NCI-H146 treated with DMSO at 0.1 percent for 48 hours (cell line): ENCODE measurements at regions not wholly inside any gene's neighbourhood (a gene's known extent, or its start where the extent isn't known, plus 50 kb on each side); places are given as distances from the start of the nearest gene placed in this dataset.

Source experiments
- DNase-seq: peaks from one replicate; lab custom pipeline; 2025; ENCODE audit not compliant: unreplicated experiment; lab: John Stamatoyannopoulos, UW

DNA sequence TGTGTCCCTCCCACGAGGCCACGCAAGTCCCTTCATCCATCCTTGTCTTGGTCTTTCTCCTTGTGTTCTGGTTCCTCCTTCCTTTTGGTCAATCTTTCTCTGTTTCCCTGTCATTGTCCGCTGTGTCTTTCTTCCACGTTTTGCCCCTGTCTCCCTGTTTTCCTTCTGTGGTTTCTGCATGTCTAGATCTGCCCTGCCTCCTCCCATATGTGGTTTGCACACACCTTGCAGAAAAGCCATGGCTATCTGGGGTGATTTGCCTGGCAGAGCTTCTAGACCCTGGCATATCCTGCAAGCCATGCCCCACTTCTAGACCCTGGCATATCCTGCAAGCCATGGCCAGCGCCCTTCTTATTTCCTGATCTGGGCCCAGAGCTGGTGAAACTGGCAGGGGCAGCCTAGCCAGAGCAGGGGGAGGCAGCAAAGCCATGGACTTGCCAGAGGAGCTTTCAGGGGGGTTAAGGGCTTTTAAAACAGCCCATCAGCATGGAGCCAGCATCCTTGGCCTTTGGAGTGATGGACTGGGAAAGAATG lies 131.6 kb upstream of the NECTIN1 start:
- DNase-seq = no peak

DNA sequence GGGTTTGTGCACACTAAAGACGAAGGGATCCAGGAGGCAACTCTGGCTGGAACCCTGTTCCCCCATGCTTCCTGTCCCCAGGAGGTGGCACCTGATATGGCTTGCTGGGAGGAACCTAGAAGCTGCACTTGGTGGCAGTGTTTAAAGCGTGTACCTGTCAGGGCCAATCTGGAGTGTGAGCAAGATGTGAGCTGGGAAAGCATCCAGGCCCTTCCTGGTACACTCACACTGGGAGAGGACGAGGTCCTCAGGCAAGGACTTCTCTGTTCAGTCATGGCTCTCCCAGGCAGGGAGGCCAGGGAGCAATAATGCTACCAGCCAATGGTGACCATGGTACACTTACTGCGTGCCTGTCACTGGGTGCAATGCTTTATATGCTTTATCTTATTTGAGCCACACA lies 130.7 kb upstream of the NECTIN1 start:
- DNase-seq = no peak

DNA sequence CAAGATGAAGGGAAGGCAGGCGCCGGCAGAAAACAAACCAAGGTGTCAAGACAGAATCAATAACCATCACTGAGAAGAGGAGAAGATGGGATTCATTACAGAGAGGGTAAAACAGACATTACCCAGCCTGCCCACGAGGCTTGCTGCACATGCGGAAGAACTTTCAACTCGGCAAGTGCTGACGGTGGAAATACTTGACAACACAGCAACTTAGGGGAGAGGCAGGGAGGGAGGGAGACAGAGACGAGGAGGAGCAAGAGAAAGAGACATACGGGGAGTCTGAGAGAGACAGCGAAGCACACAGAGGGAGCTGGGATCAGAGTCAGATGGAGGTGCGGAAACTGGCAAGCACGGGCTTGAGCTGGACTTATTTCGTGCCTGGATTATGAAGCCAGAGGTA lies 129.3 kb upstream of the NECTIN1 start:
- DNase-seq = no peak

DNA sequence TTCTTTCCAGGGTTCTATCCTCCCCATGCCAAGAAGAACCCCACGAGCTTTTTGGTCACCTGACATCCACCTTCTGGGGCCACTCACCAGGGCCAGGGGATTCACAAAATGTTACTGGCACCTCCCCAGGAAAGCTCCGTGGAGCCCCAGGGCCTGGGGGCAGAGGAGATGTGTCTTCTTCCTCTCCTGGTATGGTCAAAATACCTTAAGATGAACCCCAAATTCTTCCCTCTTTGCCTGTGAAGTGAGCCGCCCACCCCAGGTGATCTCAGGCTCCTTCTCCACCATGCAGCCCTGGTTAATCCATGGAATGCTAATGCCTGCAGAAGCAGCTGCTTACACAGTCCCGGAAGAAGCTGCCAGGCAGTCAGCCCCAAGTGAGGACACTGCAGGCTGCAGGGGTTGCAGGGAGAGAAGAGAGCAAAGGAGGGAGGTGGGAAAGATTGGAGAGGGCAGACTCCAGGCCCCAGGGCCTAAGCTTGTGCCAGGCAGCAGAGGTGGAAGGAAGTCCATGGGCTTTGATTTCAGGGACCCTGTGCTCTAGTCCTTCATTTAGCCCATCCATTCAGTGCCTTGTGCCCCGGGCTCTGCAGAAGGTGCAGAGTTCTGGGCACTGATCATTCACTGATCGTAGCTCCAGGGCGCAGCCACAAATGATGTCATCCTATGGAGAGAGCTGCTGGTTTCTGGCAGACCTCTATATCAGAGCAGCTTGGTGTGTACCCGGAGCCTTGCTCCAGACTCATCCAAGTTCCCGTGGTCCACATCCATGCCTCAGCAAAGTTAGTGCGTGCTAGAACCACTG lies 127.9 kb upstream of the NECTIN1 start:
- peak; percentile 34 for DNase-seq

DNA sequence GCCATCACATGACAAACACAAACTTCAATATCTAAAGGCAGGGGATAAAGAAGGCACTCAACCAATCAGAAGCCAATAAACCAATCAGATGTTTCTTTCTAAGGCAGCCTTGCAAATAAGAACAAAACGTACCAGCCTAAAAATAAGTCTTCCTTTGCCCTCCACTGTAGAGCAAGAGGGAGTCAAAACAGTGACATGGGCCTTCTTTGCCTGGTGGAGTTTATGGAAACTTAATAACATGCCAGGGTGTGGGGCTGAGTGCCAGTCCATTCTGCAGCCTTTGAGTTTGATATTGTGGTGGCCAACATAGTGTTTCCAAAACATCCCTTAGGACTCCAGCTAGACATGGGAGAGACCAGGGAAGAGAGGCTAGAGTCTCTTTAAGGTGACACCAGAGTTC lies 126.1 kb upstream of the NECTIN1 start:
- DNase-seq = no peak

DNA sequence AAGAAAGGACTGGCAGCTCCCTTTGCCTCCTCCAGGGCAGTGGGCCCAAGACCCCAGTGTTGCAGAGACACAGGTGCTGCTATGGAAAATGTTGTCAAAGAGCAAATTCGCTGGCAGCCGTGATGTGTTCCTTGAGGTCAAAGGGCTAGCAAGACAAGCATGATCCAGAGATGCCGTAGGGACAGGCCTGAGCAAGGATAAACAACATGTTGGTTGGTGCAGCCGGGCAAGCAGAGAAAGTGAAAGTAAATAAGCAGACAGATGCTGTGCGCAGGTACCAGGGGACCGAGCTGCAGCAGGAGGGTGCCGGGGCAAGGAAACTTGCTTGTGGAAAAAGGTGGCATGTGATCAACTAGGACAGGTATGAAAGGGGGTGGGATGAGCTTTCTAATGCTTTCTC lies 125.5 kb upstream of the NECTIN1 start:
- DNase-seq = no peak

DNA sequence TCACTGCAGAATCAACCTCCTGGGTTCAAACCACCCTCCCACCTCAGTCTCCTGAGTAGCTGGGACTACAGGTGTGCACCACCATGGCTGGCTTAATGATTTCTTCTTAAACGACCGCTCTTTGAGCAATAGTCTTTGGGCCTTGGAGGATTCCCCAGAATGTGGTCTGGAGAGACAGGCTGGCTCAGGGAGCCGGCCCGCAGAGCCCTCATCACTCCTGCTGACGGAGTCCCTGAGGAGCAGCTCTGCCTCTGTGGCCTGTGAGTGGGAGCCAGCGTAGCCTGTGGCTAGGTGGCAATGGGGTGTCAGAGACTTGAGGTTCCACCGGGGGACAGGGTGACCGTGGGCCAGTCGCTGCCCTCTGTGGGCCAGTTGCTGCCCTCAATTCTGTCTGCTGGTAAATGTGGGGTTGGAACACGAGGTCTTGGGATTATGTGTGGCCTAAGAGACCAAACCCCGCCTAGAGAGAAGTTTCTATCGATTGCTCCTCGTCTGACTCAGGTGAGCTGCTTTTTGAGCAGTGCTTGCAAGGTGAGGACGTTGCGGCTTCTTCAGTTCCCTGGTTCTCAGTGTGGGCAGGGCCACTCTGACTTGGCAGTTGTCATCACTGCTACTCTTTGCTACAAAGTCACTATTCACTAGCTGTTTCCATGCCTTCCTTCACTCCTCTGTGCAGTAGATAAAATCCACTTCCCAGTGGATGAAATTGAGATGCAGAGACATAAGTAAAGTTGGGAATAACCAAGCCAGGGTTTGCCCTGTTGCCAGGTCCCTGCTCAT lies 124.8 kb upstream of the NECTIN1 start:
- DNase-seq = no peak

DNA sequence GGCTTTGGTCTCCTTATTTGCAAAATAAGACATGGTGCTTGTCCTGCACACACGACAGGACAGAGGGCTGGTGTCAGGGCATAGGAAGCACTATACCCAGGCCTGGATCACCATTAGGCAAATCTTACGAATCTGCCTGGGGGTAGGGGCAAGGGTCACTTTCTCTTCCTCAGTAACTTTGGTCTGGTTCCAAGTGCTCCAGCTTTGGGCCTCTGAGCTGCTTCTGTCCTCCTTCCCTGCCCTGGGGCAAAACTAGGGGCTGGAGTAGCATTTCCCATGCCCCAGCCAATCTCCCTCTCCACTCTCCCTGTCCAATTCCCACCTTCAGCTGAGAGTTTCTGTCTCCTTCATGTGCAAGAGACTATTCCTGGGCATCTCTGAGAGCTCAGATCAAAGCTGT lies 123.7 kb upstream of the NECTIN1 start:
- no peak for DNase-seq

DNA sequence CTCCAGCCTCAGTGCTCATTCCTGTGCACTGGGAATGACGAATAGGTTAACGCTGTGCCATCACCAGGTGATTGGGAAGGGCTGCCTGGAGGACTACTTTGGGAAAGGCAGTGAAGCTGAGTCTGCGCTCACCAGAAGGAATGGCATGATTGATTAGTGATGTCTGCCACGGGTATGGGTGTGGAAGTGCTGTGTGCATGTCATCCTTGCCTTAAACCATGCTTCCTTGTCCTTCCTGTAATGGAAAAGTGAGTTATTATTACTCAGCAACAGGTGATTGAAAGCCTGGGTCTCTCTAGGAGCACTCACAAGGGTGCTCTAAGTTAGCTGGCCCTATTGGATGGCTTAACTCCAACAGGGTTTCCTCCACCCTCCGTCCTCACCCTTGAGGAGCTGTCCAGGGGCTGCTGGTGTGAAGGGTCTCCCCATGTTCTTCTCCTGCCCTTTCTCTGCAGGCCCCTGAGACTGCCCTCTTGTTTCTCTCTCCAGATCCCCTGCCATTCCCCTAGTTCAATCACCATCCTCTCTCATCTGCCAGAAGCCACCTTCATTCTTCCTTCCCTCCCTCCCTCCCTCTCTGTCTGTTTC lies 121.9 kb upstream of the NECTIN1 start:
- DNase-seq = no peak

DNA sequence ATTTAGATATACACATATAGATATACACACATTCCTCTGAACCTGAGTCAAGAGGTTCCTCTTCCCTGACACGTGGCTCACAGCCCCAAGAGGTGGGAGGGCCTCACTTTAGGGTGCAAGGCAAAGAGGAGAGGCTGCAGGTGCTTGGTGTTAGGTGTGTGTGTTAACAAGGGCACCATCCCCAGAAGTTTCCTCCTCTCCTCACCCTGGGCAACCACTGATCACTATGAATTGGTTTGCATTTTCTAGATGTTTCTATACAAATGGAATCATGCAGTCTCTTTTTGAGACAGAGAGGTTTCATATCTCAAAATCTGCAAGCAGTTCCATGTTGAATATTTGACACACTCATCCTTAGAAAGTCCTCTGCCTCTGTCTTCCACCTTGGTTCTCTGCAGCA lies 120.9 kb upstream of the NECTIN1 start:
- DNase-seq = no peak

DNA sequence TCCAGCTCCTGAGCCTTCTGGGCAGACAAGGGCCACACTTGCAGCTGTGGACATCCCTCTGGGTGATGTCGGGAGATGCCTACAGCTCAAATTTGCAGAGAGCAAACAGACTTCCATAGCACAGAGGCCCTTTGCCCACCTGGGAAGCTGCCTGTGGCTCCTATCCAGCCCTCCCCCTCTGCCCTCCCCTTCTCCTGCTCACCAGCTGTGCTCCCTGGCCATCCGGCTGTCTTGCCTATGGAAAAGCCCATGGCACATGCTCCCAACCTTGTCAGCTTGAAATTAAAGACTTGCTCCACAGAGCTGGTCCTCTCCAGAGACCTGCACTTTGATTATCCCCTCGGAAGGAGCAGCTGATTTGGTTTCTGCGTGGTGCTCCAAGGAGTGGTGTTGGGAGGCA lies 118.9 kb upstream of the NECTIN1 start:
- DNase-seq = peak; percentile 51

DNA sequence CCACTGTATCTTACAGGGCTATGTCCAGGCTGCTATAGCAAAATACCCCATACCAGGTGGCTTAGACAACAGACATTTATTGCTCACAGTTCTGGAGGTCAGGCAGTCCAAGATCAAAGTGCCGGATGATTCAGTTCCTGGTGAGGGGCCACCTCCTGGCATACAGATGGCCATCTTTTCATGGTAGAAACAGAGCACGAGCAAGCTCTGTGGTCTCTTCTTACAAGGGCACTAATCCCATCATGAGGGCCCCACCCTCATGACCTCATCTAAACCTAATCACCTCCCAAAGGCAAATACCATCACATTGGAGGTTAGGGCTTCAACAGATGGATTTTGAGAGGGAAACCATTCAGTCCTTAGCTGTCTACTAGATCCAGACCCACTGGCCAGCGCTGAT lies 117.4 kb upstream of the NECTIN1 start:
- DNase-seq = no peak

DNA sequence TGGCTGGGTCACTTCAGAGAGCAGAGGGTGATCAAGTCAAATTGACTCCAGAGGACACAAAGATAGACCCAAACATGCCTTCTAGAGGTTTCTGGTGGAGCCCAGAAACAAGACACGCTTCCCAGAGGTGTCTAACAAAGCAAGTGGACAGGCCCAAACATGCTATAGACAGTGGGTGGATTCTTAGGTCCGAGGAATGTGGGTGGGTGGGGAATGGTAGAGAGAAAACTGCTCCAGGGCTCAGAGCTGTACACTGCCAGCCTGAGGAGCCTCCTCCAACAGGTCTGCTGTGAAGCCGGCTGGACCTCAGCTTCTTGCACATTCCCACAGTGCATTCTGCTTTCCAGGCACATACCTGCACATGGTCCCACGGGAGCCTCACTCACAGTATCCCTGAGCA lies 116.8 kb upstream of the NECTIN1 start:
- DNase-seq = no peak

DNA sequence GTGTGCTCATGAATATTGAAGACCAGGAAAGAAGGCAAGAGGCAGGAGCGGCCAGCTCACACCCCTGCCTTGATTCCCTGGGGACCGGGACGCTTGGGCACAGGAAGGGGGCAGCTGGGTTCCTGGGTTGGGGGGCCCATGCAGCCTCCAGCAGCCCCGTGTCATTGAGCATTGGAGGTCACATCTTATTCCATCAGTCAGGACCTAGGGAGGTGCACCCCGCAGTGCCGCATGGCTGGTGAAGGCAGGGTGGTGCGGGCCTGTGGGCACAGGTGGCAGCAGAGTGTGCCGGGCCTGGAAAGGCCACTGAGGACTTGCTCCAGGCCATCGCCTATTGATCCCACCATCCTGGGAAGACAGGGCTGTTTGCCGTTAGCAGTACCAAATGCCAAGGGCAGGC lies 116.3 kb upstream of the NECTIN1 start:
- no peak for DNase-seq

DNA sequence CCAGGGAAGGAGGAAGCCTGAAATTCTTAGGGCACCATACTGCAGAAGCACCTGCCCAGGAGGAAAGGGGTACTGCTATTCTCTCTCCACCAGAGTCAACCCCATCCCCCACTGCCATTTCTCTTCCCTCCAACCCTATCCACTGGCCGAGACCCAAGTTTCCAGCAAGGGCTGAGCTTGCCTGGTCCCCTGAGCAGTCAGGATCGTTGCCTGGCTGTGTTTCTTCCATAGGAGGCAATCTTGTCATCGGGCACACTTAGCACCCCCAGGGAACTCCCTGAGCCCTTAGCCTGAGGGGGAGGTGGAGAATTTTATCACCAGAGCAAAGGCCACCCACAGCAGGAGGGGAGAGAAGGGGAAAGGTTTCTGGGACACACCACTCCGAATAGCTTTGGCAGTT lies 115.8 kb upstream of the NECTIN1 start:
- no peak for DNase-seq

DNA sequence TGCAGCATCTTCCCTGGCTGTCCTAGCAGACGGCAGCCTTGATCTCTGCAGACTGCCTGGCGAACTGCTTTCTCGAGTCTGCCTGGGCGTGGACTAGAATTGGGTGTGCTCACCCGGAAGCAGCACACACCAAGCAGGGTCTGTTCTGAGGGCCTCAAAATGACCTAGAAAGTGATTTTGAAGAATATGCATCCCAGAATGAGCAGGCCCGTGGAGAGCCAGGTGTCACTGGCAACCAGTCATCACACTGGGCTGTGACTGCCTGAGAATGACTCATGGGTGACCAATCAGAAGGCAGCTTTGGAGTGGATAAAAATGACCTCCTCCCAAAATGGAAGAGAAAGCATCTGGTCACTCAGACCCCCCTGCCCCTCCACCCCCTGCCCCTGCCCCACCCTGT lies 114.9 kb upstream of the NECTIN1 start:
- no peak for DNase-seq

DNA sequence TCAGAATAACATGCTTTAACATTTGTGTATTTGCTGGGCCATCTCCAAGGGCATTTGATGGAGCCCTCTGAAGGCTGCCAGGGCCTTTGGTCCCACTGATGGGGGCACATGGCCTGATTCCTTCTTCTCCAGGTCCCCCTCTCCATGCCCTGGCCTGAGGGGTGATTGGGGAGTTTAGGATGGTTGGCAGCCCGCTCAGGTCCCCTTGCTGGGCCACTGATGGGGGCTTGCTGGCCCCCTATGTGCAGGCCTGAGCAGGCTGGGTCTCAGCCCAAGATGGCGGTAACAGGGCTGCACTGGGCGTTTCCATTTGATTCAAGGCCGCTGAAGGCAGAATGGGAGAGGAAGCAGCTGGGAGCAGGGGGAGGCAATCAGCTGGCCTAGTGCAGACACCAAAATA lies 113.7 kb upstream of the NECTIN1 start:
- DNase-seq = no peak

DNA sequence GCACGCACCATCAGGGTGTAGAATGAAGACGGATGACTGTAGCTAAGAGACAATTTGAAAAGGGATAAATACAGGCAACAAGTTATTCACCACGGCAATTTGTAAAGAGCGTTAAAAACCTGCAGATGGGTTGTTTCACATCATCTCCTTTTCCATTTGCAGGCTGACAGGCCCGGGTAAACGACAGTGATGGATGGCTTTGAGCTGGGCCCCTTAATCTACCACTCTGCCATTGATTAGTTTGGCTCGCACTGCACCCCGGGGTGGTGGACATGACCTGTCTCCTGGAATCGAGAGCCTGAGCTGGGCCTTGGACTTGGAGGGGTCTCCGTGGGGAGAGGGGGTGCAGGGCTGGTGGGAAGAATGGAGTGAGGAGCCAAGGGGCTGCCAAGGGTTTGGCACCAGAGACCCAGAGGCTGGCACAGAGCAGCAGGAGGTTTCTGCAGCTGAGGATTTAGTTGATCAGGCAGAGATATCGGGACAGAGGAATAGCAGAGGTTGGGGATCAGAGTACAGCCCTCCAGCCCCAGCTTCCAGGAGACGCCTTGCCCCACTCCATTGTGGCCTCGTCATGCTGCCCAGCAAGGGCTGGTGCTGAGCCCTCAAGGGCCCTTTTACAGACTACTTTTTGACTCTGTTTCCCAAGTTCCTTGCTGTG lies 110.6 kb upstream of the NECTIN1 start:
- no peak for DNase-seq

DNA sequence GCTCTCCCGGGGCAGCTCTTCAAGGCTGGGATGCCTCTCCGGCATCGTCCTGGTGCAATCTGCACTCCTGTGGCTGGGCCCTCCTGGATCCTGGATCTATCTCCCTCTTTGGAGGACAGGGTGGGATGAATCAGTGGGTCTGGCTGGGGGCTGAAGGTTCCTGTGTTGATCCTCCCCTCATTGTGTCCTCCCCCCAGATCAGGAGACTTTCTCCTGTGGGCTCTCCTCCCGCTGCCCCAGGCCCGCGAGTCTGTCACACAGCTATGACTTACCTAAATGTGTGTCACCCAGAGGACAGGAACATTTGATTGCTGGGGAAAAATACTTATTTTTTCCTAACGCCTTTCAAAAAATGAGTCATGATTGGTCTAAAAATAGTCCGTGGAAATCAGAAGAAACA lies 106.8 kb upstream of the NECTIN1 start:
- DNase-seq = no peak

DNA sequence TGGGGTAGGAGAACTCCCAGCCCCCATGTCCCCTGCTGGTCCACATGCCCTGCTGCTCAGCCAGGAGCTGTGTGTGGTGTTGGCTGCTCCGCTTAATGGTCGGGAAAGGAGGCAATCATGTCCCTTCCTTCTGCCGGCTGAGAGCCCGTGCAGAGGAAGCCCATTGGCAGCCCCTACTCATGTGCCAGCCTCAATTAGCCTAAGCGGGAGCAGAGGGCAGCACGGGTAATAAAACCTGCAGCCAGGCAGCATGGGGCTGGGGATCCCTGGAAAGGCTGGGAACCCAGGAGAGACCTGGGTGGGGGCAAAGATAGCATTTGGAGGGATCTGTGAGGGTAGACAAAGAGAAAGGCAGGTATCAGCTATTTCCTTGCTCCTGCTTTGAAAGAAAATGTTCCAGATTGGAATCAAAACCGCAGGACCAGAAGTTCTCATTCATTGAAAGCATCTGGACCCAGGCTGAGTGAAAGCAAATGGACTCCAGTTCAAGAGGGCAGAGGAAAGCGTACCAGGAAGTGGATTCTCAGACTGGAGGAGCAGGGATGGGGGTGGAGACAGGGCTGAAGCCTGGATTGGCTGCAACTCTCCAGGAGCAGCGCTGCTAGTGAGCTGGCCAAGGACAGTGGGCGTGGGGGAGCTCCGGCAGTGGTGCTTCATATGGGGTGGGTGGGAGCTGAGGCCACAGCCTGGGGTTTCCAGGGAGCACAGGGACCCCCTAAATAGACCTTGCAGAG lies 103.4 kb upstream of the NECTIN1 start:
- DNase-seq = peak; percentile 38

DNA sequence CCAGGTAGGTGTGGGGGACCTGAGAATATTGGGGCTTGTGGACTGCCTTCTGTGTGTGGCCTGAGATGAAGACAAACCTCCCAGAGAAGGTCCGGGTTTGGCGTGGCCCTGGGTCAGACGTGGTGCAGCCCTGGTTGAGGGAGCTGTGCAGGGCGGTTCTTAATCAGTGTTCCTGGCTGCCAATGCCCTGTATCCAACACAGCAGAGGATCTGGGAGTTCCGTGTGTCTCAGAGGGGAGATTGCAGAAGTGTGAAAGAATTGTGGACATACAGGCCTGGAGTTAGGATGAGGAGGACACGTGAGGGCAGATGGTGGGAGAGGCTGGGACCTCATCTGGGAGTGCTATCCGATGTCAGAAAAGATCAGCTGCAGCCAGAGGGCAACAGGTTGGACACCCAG lies 102.0 kb upstream of the NECTIN1 start:
- DNase-seq = no peak
